ENCODE measurements at regions not wholly inside any gene's neighbourhood (a gene's known extent, or its start where the extent isn't known, plus 50 kb on each side); places are given as distances from the start of the nearest gene placed in this dataset.

DNA sequence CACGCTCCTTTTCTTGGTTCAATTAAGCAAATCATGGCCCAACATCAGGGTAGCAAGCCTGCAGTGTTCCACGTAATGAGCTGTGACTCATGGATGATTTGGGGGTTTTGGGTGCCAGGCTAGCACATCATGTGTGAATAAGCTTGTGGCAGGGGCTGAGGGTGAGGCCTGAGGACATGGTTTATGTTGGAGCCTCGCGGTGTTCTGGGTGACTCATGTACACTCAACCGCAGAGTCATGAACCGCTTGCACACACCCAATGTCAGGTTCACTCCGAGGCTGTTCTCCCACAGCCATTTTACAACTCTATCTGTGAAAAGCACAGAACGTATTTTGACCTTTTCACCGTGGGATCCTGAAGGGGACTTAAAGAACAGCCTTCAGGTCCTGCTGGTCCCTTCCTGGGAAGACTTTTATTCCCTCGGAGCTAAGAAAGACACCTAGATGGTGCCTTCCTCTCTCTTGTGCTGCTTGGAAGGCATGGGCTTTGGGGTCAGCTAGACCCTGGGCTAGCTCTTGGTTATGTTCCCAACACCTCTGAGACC lies 139.9 kb upstream of the ZEB2 start:
- TF ChIP-seq CTCF (conservative IDR thresholded peaks at IDR 0.05) (no peak), EZH2 (IDR thresholded peaks at IDR 0.05; ENCODE audit: low read depth) (no peak)
